ENCODE measurements at regions not wholly inside any gene's neighbourhood (a gene's known extent, or its start where the extent isn't known, plus 50 kb on each side); places are given as distances from the start of the nearest gene placed in this dataset.
"Not testable (repeated sequence)": the region's sequence is repeated elsewhere in the genome, so short reads cannot be mapped to it uniquely, and the experiment has no call there.

DNA sequence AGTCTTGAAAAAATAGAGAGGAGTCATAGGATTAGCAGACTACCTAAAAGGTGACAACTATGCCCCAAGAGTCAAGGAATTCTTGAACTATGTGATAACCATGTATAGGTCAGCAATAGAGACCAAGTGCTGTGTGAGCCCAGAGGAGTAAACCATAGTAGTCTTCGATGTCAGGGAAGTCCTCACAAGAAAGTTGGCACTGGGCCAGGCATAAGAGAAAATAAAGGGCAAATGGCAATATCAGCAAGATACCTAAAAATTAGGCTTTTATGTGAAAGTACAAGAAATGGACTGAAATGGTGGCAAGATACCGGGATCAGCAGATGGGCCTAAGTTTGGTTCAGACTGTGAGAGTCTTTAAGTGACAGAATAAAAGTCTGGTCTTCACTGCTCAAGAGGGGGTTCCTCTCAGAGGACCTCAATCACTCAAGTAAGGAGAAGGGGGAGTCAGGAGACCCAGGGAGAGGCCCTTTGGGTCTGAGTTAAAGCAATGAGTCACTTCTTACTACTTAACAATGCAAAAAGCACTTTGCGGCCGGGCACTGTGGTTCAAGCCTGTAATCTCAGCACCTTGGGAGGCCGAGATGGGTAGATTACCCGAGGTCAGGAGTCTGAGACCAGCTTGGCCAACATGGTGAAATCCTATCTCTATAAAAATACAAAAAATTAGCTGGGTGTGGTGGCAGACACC lies 95.0 kb downstream of the TEX35 start:
- no peak for DNase-seq (ENCODE audit: low spot score)

DNA sequence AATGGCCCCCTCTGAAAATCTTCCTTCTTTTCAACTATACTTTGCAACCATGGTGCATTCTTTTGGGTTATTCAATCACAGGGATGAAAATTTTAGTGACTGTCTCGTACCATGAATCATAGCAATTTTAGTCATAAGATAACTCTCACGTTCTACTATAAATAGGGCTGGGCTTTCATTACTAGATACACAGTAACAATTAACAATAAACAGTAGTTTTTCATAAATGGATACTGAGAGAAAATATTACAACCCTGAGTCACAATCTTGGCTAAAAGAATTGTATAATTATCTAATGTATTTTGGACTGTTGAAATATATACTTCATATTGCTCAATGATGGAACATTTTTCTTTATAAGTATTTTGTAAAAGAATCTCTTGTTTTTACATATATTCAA lies 96.1 kb downstream of the TEX35 start:
- no peak for DNase-seq (ENCODE audit: low spot score)

DNA sequence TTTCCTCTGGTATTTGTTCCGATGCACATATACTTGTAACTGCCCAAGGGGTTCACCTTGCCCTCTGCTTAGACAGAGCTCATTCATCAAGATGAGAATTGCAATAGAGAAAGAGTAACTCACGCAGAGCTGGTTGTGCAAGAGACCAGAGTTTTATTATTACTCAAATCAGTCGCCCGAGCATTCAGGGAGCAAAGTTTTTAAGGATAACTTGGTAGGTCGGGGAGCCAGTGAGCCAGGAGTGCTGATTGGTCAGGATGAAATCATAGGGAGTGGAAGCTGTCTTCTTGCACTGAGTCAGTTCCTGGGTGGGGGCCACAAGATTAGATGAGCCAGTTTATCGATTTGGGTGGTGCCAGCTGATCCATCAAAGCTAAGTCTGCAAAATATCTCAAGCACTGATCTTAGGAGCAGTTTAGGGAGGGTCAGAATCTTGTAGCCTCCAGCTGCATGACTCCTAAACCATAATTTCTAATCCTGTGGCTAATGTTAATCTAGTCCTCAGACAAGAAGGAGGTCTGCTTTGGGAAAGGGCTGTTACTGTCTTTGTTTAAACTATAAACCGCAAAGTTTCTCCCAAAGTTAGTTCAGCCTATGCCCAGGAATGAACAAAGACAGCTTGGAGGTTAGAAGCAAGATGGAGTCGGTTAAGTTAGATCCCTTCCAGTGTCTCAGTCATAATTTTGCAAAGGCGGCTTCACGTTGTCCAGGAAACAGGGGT lies 97.9 kb downstream of the TEX35 start:
- DNase-seq (ENCODE audit: low spot score), result not testable (repeated sequence)

DNA sequence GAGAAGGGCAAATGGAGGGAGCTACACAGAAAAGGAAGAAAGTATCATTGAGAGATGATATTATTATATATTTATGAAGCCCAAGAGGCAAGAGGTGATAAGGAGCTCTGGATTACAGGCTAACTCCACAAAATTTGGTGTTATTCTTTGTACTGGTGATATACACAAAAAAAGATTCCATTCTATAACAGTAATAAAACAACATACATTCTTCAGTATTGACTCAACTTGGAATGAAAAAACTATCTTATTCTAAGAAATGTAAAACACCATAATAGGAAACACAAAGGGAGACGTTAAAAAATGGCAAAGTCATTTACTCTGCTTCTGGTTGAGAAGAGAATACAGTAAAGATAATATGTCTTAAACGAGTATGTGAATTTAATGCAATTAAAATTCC lies 99.4 kb downstream of the TEX35 start:
- no peak for DNase-seq (ENCODE audit: low spot score)

DNA sequence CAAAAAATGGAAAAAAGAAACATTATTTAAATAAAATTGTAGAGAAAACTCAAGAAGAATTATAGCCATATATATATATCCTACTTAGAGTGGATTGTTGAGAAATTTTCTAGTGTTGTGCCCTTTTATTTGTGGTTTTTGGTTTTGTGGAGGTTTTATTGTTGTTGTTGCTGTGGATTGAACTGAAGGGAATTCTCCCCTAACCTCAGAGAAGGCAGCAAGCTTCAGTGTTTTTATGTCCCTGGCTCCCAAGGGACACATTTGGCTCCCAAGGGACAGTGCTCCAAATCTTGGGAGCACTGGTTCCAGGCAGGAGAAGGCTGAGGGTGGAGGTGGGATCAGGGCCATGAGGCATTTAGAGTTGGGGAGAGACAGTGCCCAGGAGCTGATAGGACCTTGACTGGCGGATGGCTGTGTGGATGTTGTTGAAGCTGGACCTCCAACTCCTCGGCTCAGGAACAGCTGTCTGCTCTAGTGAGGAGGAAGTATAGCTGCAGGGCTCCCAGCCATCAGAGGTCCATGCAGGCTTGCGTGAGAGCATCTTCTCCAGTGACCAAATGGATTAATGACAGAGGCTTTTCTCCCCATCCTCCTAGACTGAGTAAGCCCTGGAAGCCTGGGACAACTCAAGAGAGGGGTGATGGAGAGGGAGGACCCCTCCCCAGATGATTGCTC lies 100.5 kb downstream of the TEX35 start:
- no peak for DNase-seq (ENCODE audit: low spot score)

DNA sequence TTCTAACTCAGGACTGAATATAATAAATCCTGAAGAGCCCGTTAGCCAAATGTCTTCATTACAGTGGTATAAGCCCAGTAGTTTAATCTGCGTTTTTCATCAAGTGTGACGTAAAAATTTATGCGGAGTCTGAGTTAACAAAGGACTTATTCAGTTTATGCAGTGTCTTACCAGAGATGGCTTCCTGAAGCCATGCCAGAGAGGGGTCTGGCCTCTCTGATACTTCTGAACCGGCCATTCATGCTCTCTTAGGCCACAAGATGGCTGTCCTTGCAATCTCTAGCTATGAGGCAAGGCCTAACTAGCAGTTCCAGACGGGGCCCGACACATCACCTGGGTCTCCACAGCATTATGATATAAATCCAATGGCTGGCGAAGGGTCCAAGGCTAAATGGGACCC lies 101.4 kb downstream of the TEX35 start:
- no peak for DNase-seq (ENCODE audit: low spot score)

DNA sequence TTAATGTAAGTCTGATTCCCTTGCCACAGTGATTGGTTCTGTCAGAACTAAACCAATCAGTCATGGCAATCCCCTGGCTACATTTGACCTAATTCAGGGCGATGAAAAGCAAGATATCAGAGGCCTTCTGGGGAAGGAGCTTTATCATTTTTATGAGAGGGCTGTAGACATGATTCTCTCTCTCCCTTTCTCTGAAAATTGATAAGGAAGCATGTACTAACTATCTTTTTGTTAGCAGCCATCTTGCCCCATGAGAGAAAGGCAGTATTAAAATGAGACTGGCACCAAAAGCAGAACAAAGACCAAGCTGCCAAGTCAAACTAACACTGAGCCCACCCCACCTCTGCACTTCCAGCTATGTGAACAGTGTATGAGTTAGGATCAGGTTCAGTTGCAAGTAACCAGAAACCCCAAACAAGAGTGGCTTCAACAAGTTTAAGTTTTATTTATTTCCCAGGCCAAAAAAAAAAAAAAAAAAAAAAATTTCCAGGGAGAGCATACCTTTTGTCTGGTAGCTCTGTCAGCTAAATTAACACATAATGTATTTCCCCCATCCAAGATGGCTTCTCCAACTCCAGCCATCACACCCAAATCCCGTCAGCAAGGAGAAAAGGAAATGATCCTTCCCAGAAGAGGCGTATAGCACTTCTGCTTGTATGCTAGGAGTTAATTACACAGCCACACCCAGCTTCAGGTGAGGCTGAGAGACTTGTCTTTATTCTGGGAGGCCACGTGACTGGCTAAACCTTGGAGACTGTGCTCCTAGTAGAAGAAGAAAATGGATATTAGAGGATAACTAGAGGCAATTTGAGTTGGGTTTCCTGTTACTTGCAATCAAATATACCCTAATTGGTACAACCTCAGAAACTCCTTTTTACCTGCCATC lies 105.8 kb upstream of the RALGPS2 start:
- DNase-seq (ENCODE audit: low spot score), result no peak

DNA sequence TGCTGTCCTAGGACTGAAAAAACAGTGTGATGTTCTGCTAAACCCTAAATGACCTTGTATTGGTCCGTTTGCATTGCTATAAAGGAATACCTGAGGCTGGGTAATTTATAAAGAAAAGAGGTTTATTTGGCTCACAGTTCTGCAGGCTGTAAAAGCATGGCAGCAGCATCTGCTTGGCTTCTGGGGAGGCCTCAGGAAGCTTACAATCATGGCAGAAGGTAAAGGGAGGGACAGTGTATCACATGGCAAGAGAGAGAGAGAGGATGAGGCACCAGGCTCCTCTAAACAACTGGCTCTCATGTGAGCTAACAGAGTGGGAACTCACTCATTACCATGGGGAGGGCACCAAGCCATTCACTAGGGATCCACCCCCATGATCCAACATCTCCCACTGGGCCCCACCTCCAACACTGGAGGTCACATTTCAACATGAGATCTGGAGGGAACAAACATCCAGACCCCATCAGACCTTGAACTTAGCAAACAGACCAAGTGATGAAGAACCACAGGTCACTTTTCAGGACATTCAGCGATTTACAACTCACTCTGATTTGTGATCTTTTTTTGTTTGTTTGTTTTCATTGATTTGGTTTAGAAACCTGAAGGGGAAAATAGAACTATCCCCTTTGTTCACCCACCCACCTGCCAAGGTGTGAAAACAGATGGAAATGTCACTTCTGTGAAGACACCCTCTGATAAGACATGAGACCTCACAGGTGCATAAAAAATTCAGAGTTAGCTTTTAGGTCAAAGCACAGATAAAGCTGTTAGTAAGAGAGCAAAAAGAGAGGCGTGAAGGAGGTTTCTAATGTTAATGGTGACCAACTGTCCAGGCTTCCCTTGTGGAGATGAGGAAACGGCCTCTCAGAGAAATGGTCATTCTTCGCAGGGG lies 104.2 kb upstream of the RALGPS2 start:
- no peak for DNase-seq (ENCODE audit: low spot score)

DNA sequence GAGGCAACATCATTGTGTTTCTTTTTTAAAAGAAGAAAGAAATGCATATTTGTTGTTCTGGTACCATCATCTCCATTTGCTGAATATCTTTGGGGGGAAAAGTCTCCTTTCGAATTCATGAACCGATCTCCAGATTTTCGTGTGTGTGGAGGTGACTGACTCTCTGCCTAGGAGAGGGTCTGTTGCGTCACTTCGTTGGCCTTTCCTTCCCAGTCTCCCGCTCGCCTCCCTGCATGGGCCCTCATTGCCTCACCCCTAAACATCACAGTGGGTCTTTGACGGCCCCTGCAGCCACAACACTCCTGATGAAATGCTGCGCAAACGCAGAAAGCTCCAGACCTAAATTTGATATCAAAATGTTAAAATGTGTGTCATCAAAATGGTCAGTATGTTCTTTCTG lies 103.2 kb upstream of the RALGPS2 start:
- DNase-seq (ENCODE audit: low spot score), result no peak

DNA sequence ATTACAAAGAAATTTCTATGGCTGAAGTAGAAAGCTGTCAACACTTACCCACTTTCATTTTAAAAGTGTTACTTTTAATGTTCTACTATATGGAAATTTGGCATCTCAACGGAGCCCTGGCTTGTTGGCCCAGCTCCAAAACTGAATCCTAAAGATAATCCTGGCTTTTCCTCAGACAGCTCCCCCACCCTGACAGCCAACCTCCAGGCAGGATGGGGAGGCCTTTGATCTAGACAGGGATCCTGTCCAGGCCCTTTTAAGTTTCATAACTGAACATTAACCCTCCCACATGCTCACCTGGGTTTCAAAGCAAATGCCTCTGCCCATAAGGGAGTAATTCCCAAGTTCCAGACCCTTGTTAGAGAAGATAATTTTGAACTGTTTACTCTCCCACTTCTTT lies 99.3 kb upstream of the RALGPS2 start:
- peak; percentile 67 for DNase-seq (ENCODE audit: low spot score)

DNA sequence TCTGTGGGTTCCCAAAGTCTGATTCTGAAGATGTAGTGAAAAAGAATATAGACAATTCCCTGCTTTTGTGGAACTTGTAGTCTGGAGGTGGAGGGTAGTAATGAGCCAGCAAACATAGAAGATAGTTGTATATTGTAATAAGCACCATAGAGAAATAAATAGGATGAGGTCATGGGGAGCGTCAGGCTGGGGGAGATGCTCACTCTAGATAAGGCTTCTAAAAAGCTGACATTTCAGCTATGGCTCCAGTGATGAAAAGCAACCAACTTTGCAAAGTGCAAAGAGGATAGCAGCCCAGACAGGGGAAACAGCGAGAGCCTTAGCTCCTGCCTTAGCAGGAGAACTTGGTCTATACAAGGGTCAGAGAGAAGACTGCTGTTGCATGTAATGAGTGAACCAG lies 98.0 kb upstream of the RALGPS2 start:
- no peak for DNase-seq (ENCODE audit: low spot score)

DNA sequence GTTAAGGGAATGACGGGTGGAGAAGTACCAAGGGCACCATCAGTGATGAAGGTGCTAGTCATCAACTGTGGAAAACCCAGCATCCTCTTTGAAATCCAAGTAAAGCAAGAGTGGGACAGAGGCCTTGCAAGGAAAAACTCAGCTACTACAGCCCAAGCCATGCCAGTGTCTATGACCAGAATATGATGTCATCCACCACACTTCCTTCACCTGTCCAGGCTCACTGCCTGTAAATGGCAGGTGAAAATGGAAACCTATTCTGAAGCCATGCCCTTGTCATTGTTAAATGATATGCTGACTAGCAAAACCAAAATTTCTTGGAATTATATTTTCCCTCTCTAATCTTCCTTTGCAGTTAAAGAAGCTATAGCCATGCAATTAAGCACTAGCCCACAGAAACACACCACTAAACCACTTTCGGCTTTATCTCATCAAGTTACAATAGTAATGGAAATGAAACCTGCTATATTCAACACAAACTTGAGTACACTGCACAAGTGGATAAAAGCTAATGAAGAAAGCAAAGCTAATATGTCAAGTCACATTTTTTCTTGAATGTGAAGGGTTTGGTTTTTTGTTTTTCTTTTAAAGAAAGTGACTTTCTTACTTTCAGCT lies 96.3 kb upstream of the RALGPS2 start:
- no peak for DNase-seq (ENCODE audit: low spot score)

DNA sequence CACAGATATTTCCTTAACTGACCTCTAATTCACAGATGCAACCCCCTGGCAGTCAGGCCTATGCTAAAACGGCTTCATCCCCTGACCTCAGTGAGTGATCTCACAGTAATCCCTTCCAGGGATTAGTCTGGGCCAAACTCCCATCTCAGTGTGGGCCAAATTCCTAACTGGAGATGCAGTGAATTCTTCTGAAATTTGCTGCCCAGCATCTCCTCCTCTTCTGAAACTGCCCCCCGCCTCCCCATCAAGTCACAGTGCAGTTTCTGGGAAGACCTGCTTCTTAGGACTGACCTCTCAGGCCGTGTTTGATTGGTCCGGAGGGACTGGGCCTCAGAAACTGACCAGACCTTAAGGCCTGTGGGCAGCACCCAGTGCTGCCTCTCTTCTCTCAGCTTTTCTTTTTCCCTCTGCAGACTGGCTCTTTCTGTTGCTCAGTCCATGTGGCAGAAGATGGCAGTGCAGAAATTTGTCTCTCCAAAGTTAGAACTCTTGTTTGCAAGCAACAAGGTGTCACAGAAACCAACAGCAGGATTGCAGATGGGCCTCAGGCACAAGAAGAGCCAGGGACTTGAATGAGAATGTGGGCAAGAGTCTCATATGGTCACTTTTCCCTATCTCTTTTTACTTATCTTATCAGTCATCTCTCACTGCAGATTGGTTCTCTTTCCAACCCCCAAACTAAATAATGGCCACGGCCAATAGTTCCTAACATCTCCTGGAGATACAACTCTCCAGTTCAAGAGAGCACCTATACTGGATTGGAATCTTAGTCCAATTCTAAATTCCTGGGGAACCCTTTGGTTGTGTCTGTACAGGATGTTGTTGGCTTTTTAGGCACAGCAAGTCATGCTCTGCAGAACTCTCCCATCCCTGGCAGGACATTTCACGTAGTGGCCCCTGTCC lies 95.5 kb upstream of the RALGPS2 start:
- no peak for DNase-seq (ENCODE audit: low spot score)

DNA sequence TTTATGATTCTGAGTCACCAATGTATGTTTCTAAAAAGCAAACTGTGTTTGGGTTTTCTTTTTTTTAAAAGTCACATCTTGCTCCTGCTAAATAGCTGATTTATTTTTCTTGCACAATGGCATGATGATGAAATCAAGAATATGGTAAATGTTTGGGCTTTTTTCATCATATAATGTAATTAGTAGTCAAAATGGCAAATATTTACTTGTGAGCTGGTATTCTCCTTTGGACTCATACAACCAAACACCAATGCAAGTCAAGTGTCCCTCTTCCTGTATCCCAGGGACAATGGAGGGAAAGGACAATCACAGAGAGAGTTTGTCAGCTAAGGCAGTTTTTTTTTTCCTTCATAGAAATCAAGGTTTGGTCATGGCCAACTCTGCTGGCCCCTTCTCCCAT lies 94.6 kb upstream of the RALGPS2 start:
- DNase-seq (ENCODE audit: low spot score), result no peak

DNA sequence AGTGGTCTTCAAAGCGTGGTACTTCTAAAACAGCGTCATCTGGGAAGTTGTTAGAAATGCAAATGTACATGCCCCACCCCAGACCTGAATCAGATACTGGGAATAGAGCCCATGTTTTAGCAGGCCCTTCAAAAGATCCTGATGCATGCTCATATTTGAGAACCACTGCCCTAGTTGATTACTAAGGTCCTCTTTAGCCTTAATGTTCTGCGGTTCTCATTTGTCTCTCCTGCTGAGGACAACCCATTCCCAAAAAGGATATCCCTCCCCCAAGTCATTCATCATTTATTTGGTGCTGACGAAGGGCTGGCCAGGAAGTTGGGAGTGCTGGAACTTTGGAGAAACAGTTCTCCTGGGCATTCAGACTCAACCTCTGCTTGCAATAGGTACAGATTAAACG lies 92.4 kb upstream of the RALGPS2 start:
- no peak for DNase-seq (ENCODE audit: low spot score)

DNA sequence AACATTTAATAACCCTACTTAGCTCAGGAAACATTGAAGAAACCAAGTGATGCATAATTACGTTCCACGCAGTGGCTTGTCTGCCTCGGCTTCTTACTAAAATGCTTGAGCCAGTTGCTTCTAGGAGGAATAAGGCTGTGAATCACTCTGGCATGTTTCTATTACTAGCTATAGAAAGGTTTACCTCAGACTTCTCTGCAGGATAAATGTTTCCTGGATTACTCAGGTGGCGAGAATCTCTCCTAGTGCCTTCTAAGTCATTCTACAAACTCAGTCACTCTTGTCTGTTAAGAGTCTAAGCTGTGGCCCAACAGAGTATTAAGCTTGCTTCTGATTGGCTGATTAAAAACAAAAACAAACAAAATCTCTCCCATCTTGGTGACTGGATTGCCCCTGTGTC lies 92.0 kb upstream of the RALGPS2 start:
- no peak for DNase-seq (ENCODE audit: low spot score)

DNA sequence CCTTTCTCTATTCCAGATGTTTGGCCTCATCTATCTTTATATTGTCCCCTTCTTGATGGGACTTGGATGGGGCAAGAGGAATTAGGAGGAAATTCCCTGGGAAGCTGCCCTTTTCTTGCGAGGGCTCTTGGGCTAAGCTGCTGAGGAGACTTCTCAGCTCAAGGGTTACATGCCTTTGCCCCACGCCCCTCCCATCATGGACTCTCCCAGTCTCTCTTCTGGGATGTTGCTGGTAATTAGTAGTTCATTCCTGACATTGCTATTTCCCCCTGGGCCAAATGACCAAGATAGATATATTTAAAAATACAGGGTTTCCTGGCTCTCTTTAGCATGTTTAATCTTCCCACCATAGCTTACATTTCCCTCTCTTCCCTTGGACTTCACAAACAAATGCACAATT lies 90.6 kb upstream of the RALGPS2 start:
- no peak for DNase-seq (ENCODE audit: low spot score)

DNA sequence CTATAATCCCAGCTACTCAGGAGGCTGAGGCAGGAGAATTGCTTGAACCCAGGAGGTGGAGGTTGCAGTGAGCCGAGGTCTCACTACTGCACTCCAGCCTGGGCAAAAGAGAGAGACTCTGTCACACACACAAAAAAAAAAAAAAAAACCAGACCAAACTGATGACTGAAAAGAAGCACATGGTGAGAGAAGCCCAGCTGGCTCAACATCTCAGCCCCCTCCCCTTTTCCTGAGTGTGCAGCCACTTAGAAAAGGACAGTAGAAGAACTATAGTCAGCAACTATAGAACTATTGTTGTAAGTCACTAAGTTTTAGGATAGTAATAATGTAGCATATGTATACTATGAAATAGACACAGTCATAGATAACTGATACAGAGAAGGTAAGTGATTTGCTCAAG lies 87.2 kb upstream of the RALGPS2 start:
- no peak for DNase-seq (ENCODE audit: low spot score)

DNA sequence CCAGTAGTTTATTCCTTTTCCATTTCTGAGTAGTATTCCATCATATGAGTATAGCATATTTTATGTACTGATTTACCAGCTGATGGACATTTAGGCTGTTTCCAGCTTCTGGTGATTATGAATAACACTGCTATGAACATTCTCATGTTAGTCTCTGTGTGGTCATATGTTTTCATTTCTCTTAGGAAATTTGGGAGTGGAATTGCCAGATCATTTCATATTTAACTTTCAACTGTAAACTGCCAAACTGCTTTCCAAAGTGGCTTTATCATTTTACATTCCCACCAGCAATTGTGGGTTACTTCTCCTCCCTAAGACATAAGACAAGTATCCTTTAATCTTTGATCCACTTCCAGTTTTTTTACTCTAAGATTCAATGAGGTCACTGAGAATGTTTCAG lies 85.7 kb upstream of the RALGPS2 start:
- no peak for DNase-seq (ENCODE audit: low spot score)

DNA sequence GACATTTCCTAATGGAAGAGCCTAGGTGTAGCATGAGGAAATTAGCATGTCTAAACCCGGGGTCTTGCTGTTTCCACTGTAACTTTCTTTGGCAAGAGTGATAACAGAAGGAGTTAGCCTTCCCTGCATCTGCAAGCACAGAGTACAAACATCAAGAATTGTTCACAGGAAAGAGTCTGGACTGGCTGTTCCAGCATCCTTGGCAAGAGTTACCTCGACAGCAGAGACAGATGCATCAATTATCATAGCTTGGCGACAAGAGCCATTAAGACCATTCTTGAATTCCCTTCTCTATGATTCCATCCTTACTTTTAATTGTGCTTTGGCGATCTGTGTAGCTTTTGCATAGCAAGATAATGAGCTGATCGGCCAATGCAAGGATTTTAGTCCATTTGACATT lies 82.8 kb upstream of the RALGPS2 start:
- DNase-seq (ENCODE audit: low spot score), result no peak
